HG02678 (cell line): ENCODE measurements at regions not wholly inside any gene's neighbourhood (a gene's known extent, or its start where the extent isn't known, plus 50 kb on each side); places are given as distances from the start of the nearest gene placed in this dataset.

Experiments
- ATAC-seq: cut with Tn5 transposase; IDR thresholded peaks from one replicate; pipeline ENCODE4 v1.9.1; 2021; ENCODE audit warnings: mild to moderate bottlenecking, moderate library complexity; ENCODE audit not compliant: unreplicated experiment

DNA sequence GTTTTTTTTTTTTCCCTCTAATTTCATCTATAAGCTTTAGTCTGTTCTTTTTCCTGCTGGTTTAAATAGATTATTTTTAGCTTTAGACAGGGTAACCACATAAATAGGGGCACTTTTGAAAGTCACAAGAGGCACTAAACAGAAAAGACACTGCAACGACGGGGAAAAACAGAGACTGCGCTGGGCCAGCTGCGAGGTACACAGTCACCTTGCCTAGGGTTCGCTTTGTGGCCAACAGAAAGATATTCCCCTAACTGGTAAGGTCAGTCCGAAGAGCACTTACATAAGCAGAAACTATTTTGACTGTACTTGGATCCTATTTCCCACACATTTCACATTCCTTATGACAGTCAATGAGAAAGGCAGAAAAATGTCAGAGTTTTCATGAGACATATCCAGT is 175.6 kb upstream of the PHF14 start:
- no peak for ATAC-seq

DNA sequence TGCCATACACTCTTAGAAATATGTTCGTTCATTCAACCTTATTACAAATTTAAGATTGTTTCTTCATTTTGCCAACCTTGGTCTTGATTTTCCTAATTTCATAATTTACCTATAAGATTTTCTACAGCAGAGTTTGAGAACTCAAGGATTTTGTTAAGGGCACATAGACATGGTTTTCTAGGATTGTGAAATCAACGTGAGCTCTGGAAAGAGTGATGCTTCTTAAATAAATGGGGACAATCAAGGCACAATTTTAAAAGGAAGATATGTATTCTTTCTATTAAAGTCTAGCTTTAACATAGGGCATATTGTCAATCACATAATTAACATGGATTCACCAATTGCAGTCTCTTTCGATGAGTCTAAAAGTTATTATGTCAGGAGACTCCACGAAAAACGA is 174.2 kb upstream of the PHF14 start:
- ATAC-seq: no peak

DNA sequence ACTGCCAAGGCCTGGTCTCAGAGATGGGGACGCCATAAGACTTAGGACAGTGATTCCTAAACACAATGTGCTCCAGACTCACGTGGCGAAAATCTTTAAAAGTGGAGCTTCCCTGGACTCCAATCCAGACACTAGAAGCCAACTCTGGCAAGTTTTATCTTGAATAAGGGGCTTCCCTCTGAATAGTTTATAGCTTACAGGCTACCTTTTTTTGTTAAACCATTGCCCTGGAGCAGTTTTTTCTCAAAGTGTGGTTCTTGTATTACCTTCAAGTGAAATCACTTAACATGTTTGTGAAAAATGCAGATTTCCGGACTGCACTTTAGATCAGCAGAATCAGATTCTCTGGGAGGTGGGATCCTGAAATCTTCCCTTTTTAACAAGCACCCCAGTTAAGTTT is 171.7 kb upstream of the PHF14 start:
- ATAC-seq: no peak

DNA sequence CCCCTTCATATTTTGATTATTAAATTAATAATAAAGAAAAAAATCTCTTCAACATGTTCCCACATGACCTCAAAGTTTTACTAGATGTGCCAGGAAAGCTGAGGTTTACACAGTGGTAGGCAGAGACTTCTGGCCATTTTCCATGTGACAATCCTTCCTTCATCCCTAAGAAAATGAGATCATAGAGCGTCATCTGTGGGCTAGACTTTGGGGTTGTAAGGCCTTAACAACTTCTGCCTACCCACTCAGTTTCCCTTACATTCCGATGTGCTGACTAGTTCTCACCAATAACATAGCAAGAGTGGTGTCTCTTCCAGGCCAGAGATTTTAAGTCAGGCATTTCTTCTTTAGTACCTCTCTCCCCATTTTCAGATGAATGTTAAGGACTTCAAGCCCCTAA is 171.1 kb upstream of the PHF14 start:
- no peak for ATAC-seq

DNA sequence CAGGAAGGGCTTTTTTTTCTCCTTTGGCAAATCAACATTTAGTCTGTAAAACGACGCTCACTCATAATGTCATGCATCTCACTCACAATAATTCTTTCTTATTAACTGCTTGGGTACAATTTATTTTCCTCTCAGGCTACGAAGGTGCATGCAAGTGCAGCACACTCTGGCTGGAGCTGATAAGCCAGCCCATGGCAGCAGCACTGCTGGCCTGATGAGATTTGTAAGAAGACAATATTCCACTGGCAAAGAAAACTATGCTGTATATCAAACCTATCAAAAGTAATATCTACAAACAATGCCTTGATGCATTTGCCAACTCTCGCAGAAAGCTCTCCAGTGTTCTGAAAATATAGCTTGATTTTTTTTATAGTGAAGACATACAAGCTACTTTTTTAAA is 170.0 kb upstream of the PHF14 start:
- no peak for ATAC-seq

DNA sequence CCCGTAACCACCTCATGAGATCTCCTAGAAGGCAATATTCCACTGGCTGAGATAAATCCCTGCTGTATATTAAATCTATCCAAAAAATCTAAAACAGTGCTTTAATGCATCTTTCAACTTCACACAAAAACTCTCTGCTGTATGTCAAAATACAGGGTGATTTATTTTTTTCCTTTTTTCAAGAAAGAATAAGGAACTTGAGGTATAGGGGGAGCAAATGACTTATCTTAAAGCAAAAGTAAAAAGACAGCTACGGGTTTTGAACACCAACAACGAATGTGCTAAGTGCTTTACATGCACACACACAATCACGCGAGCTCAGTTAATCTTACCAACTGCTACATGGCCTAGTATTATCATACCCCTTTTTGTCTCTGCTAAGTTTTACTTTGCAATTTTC is 168.9 kb upstream of the PHF14 start:
- no peak for ATAC-seq

DNA sequence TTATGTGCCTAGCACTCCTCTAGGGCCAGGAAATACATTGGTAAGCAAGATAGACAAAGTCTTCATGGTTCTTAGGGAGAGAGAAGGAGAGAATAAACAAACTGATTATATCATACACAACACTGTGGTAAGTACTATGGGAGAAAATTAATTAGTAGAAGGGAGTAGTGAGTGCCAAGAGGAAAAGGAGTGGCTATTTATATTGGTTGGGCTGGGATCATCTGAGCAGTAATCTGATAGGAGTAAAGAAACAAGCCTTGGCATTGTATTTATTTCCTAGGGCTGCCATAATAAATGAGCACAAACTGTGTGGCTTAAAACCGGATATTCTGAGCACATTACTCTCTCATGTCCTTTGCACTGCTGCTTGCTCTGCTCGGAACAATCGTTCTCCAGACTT is 158.1 kb upstream of the PHF14 start:
- ATAC-seq: no peak

DNA sequence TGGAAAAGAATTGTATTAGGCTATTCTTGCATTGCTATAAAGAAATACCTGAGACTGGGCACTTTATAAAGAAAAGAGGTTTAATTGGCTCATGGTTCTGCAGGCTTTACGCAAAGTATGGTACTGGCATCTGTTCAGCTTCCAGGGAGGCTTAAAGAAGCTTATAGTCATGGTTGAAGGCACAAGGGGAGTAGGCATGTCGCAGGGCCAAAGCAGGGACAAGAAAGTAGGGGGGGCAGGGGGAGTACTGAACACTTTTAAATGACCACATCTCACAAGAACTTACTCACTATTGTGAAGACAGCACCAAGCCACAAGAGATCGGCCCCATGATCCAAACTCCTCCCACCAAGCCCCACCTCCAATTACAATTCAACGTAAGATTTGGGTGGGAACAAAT is 152.5 kb upstream of the PHF14 start:
- ATAC-seq: no peak

DNA sequence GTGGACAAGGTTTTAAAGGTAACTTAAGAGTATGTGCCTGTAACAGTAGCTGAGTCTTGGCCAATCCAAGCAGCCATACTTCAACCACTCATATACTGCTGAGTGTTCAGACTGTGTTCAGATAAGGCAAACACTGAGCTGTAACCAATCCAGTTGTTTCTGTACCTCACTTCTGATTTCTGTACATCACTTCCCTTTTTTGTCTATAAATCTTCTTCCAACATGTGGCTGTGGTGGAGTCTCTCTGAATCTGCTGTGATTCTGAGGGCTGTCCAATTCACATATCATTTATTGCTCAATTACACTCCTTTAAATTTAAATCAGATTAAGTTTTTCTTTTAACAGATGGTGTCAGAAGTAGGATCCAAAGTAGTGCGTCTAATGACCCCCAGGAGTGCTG is 149.5 kb upstream of the PHF14 start:
- ATAC-seq: no peak

DNA sequence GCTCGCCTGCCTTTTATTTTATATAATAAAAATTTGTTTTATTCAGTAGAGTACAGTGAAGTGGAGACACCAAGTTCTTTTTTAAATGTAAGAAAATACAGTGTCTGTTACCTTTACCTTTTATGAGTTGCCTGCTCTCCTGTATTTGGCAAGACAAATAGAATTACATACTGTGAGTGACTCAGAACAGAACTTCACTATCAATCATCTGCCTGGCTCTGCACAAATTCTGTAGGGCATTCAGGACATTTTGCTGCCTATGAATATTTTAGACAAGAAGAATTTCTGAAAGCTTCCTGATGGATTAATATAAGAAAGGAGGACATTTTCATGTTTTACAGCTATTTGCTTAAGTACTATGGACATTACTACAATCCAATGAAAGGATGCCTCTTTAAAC is 135.4 kb upstream of the PHF14 start:
- ATAC-seq: no peak

DNA sequence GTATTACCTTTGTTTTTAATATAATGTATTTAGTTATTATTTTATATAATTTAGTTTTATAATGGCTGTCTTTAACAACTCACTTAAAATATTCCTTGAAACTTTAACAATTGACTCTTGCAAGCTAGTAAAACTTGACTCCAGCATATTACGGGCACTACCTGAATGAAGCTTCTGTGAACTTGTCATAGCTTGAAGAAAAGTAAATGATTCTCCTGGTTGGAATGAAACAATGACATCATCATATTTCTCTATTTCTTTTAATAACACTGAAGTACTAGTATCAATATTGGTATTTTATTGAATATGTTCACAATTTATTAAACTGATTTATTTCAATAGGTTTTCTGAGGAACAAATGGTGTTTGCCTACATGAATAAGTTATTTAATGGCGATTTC is 128.4 kb upstream of the PHF14 start:
- no peak for ATAC-seq

DNA sequence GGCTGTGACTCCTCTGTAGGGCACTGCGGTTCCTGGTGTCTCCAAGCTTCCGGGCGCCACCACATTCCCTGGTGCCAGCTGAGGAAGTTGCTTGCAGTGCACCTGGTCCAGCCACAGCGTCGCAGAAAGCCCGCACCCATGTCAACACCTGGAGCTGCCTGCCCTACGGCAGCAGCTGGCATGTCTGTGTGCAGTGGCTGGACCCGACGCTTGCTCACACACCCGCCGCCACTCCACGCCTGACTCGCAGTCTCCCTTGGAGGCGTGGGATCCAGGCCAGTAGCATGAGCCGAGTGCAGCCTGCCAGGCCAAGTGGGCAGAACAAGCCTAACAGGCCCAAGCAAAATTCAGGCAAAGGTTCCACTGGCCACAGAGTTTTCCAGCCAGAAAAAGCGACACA is 118.1 kb upstream of the PHF14 start:
- no peak for ATAC-seq

DNA sequence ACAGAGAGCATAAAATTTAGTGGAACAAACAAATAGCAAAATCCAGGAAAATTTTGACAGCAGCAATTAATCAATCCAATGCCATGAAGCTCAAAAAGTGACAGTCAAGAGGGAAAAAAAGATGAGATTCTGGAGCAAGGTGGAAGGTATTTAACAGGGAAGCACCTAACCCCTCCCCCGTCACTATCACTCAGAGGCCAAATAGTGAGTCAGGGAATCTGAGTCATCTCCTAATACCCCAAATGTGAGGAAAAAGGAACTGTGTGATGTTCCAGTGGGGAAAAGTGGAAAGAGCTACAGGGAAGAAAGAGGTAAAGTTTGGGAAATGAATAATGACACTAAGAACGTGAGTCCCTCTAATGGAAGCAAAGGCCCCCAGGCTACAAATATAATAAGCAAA is 113.2 kb upstream of the PHF14 start:
- no peak for ATAC-seq

DNA sequence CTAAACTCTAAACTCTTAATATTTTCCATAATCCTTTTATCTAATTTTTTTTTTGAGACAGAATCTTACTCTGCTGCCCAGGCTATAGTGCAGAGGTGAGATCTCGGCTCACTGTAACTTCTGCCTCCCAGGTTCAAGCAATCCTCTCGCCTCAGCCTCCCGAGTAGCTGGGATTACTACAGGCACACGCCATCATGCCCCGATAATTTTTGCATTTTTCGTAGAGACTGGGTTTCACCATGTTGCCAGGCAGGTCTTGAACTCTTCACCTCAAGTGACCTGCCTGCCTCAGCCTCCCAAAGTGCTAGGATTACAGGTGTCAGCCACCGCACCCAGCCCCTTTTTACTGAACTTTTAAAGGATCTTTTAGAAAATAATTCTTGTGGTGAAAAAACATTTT is 110.2 kb upstream of the PHF14 start:
- ATAC-seq: no peak

DNA sequence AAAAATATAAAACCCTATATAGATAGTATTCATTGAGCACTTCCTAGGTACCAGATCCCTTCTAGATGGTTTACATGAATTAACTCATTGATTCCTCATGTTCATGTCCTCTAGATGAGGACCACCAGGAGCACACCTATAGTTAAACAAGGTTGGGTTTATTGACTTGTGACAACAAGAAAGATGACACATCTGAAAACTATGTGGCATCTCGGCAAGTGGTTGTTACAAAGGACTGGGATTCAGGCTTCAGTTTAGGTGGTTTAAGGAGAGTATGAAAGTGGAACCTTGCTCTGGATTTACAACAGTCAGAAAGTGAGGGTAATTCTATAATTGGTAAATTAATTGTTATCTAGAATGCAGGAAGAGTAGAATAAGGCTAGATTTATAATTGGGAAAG is 99.0 kb upstream of the PHF14 start:
- no peak for ATAC-seq

DNA sequence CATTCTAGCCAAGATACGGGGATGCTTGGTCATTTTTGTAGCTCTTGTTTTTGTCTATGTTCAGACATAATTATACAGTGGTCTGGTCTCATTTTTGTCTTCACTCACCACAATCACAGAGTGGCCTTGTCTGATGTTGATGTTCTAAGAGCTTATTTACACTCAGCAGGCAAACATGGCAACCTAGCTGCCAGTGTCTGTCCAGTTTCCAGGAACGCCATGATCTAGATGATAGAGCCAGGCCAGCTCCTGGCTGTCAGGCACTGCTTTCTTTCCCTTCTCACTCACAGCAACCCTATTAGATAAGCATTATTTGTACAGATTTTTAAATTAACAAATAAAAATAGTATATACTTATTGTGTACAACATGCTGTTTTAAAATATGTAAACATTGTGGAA is 98.6 kb upstream of the PHF14 start:
- ATAC-seq: no peak

DNA sequence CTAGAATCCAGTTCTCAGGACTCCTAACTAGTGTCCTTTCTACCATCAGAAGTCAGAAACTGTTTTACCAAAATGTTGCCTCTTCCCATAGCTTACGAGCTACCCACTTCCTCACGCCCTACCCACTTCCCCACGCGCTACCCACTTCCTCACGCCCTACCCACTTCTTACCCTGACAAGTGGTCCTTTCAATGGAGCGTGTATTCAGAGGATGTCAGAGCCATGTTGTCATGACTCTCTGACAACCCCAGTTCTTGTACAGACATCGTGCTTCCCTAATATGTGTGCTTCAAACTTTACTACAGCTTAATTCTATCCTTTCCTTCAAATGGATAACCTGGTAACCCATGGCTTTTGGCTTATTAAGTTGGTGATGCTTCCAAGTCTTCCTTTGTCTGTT is 84.8 kb upstream of the PHF14 start:
- peak; percentile 27 for ATAC-seq

DNA sequence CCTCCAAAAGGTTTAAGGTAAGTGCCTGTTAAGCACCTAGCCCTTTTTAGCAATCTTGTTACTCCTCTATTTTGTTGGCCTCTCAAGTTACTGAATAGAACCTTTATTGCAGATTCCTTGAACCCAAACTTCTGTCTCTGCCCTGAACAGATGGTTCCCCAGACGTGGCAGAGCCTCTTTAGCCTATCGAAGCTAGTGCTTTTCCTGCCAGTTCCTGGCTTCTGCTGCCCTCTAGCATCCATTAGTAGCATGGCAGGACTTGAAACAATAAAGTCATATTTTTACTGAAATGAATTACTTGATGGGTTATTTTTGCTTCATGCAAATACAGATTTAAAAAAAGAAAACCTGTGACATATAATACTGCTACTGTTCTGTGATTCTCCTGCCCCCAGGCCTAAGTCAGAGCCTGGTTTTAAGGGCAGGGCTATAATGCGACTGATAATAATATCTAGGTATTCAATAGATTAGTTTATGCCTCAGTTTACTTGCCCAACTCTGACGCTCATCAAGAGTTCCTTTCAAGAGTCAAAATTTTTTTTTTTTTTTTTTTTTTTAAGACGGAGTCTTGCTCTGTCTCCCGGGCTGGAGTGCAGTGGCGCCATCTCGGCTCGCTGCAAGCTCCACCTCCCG is 84.3 kb upstream of the PHF14 start:
- ATAC-seq: peak; percentile 96

DNA sequence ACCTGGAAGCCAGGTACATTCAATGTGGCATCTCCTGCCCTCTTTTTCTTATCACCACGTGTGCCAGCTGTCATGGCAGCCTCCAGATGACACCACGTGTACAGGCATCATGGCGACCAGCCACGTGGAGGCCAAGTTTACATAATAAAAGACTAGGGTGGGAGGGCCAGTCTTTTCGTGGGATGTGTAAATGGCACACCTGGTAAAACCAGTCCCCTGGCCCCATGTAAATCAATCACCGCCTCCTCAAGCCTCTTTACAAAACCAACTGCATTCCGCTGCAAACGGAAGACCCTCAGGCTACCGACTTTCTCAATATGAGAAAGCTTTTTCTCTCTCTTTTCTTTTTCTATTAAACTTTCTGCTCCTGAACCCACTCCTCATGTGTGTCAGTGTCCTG is 65.1 kb upstream of the PHF14 start:
- no peak for ATAC-seq

DNA sequence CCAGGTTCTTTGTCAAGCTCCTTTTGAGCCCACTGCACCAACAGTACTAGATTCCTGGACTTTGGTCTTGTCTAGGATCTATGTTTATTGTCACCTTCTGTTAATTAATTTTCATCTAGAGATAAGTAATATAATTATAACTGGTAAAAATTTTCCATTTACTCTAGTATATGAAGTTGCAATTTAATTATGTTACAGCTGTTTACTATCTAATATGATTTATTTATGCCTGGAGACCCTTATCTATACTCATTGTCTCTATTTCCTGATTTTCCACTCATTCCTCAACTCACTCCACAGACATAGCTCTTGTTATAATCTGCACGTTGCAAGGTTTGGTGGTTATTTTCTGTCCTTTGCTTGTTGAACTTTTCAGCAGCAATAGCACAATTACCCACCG is 63.2 kb upstream of the PHF14 start:
- ATAC-seq: no peak

DNA sequence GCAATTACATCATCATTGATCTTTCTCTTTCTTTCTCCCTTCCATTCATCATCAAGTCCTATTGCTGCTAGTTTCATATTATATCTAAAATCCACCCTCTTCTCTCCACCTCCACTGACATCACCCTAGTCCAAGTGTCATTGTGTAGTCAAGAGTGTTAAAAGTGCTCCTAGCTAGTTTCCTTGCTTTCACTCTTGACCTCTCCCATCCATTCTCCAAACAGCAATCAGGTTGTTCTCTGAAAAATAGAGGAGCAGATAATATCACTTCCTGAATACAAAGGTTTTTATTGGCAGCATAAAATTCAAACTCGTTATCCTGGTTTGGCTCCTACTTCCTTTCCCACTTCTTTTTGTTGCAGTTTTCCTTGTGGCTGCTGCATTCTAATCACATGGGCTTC is 61.6 kb upstream of the PHF14 start:
- no peak for ATAC-seq

DNA sequence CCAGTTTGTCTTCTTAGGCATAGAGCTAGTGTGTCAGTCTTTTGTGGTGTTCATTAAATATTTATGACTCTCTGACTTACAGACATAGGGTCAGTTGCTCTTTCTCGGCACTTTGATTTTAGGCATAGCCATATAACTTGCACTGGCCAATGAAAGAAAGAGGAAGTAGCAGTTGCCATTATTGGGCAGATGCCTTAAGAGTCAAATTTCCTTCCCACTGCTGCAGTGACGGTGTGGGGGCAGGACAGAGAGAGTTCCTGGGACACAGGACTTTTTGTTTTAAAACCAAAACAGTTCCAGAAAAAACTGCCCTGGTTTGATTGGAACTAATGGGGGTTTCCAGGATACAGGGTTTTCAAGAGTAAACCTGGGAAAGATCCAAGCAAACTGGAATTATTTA is 60.2 kb upstream of the PHF14 start:
- no peak for ATAC-seq

DNA sequence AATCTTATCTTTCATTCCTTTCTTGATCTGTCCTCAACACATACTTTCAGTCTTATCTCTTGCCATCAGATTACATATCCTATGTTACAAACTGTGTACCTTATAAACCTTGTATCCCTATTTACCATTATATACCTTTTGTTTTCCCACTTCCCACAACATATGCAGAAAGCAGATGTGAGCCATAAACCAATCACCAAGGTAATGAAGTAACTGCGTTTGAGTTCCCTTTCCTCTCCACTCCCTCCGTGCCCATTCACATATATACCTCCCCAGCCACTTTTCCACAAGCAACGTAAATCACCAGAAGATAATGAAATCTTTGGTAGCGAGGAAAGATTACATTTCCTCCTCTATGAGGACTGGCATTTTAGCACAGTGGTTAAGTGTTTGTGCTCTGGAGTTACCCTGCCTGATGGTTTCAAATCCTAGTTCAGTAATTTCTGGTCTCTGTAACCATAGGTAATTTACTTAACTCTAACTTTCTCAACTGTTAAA is 55.5 kb upstream of the PHF14 start:
- ATAC-seq: no peak

DNA sequence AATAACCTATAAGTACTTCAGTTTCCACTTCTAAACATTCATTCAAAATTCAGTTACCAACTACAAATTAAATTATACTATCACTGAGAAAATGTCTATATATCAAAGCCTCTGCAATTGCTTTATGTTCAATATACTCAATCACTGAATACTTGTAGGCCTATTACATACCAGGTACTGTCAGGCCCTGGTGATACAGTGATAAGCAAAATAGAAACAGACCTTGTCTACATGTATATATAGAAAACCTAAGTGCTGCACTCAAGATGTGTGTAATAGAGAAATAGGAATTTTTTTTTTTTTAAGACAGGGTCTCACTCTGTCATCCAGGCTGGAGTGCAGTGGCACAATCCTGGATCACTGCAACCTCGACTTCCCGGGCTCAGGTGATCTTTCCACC is 53.7 kb upstream of the PHF14 start:
- no peak for ATAC-seq
